ENCODE measurements at regions not wholly inside any gene's neighbourhood (a gene's known extent, or its start where the extent isn't known, plus 50 kb on each side); places are given as distances from the start of the nearest gene placed in this dataset.

DNA sequence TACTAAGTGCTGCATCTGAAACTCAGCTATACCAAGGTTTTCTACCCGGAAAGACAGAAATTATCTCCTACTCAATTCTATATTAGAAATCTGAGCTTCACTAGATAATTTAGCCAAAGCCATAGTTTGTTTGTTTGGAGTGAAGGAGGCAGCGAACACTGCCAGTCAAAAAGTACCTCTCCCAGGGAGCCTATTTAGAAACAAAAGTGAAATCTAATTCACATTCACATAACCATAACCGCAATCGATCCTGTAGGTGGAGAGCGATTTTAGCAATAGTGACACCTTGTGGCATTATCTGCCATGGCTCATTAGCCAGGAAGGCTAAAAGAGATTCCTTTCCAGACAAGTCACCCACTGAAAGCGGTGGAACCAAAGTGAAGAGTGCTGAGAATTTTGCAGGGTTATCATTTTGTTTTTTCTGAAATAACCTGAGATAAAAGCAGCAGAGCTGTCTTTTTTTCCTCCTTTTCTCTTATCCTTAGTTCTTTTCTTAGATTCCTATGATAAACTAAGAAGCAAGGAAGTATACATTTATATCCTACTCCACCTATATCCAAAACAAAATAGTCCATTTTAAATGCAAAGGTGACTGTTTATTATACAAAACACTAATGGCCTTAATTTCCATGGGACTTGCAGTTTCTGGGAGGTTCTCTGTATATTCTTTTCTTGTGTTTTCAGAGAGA, 83.7 kb upstream of the BET1 start (continued):
- peak; percentile 78 to 81 for TF ChIP-seq RAD21 (IDR thresholded peaks at IDR 0.05 in 1 of 2, conservative IDR thresholded peaks at IDR 0.05 in 1 of 2; ENCODE audit: low read depth in 2 of 2, low read length in 2 of 2)
- TF ChIP-seq RFX5 (IDR thresholded peaks at IDR 0.05; ENCODE audit: borderline replicate concordance, low read depth, low read length), result no peak
- no peak for TF ChIP-seq EZH2 (IDR thresholded peaks at IDR 0.05; ENCODE audit: low read depth, low read length, severe bottlenecking)
- no peak for TF ChIP-seq TBP (IDR thresholded peaks at IDR 0.05; ENCODE audit: low read depth, low read length)
- no peak for TF ChIP-seq RNF2 (IDR thresholded peaks at IDR 0.05; ENCODE audit: borderline replicate concordance, low read depth, low read length, missing control alignments, poor library complexity, severe bottlenecking)
- TF ChIP-seq TEAD4 (IDR thresholded peaks at IDR 0.05; ENCODE audit: low read depth, low read length), result peak; percentile 38; the same call in 1 of the 2 replicates
- no peak for TF ChIP-seq TAF7 (optimal IDR thresholded peaks at IDR 0.05; ENCODE audit: borderline replicate concordance, low read depth, low read length)
- no peak for TF ChIP-seq KDM4A (IDR thresholded peaks at IDR 0.05; ENCODE audit: low read depth, low read length, severe bottlenecking)
- TF ChIP-seq SIN3A (conservative IDR thresholded peaks at IDR 0.05 in 1 of 2, IDR thresholded peaks at IDR 0.05 in 1 of 2; ENCODE audit: low read depth in 1 of 2, low read length in 2 of 2), result no peak
- no peak for TF ChIP-seq JUN (IDR thresholded peaks at IDR 0.05; ENCODE audit: low read depth, low read length)

Data from H1 (cell line).